Lower leg skin (tissue), 3 donors: ENCODE measurements at regions not wholly inside any gene's neighbourhood (a gene's known extent, or its start where the extent isn't known, plus 50 kb on each side); places are given as distances from the start of the nearest gene placed in this dataset.

Experiments used
- POLR2A ChIP-seq, 2 donors: fragments of 450-650 bp; IDR thresholded peaks; one replicate each; pipeline ENCODE4 v1.6.1; 2016 to 2017; ENCODE audit warnings: antibody characterized with exemption in 2 of 2, mild to moderate bottlenecking in 1 of 2, moderate library complexity in 1 of 2
- TF ChIP-seq, protein P1 (sequence below), 3 donors: fragments of 450-650 bp; IDR thresholded peaks; one replicate each; pipeline ENCODE4 v1.5.1; 2016; ENCODE audit warnings: antibody characterized with exemption in 3 of 3, mild to moderate bottlenecking in 3 of 3, moderate library complexity in 2 of 3

DNA sequence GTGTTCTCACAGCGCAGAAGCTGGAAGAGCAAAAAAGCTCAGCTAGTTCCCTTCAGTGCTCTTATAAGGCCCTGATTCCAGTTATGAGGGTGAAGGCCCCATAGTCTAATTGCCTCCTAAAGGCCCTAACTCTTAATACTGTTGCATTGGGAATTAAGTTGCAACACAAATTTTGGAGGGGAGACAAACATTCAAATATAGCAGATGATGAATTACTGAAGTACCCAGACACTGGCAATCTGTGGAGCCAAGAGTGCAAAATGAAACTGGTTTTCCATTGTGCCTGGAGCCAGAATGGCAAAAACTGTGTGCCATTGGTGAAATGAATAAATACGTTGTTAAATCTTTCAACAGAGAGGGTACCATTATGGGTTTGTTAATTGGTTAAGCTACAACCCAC lies 356.0 kb downstream of the PPARGC1A start:
- TF ChIP-seq POLR2A (IDR thresholded peaks at IDR 0.05), result no peak
- TF ChIP-seq, protein P1, sequence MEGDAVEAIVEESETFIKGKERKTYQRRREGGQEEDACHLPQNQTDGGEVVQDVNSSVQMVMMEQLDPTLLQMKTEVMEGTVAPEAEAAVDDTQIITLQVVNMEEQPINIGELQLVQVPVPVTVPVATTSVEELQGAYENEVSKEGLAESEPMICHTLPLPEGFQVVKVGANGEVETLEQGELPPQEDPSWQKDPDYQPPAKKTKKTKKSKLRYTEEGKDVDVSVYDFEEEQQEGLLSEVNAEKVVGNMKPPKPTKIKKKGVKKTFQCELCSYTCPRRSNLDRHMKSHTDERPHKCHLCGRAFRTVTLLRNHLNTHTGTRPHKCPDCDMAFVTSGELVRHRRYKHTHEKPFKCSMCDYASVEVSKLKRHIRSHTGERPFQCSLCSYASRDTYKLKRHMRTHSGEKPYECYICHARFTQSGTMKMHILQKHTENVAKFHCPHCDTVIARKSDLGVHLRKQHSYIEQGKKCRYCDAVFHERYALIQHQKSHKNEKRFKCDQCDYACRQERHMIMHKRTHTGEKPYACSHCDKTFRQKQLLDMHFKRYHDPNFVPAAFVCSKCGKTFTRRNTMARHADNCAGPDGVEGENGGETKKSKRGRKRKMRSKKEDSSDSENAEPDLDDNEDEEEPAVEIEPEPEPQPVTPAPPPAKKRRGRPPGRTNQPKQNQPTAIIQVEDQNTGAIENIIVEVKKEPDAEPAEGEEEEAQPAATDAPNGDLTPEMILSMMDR (IDR thresholded peaks at IDR 0.05), result no peak
